ENCODE measurements at regions not wholly inside any gene's neighbourhood (a gene's known extent, or its start where the extent isn't known, plus 50 kb on each side); places are given as distances from the start of the nearest gene placed in this dataset.

DNA sequence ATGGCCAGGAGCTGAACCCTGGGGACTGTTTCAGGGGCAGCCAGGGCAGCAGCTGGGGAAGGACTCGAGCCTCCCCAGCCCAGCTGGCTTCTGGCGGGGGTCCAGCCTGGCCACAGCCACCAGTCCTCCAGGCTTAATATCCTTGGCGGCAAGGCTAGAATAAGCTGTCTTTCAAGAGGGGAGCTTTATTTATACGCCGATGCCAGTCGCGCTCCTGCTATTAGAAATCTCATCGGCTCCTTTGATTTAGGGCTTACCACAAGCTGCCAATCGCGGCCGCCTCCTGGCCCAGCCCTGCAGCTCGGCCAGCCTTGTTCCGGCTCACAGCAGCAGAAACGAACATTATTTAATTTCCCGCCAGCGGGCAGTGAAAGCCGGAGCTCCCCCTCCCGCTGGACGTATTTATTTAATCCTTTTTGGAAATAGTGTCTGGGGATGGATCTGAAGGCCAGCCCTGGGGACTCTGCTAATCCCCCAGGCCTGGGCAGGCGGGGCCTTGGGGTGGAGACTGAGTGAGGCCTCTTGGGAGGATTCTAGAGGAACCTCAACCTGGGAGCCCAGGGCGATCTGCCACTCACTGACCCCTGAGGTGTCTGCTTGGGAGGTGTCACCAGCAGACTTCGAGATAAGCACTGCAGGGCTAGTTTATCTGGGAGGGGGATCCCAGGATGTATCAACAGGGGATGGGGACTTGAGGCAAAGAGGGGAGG is 363.1 kb downstream of the MN1 start:
- DNase-seq (ENCODE audit: low read depth, low spot score), result no peak

DNA sequence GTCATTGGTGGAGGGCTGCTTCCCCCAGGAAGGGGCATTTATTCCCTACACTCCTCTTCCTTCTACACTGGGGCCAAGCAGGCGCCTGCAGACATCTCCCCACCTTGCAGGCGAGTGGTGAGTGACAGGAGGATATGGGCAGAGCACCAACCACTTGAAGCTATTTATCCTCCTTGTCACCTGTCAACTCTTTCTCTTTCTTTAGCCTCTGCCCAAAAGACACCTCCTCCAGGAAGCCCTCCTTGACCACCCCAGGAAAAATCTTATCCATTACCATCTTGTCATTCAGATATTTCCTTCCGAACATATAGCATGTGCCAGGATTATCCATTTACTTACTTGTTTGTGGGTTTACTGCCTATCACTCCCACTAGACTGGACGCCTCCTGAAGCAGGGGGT is 362.4 kb downstream of the MN1 start:
- DNase-seq (ENCODE audit: low read depth, low spot score), result no peak

DNA sequence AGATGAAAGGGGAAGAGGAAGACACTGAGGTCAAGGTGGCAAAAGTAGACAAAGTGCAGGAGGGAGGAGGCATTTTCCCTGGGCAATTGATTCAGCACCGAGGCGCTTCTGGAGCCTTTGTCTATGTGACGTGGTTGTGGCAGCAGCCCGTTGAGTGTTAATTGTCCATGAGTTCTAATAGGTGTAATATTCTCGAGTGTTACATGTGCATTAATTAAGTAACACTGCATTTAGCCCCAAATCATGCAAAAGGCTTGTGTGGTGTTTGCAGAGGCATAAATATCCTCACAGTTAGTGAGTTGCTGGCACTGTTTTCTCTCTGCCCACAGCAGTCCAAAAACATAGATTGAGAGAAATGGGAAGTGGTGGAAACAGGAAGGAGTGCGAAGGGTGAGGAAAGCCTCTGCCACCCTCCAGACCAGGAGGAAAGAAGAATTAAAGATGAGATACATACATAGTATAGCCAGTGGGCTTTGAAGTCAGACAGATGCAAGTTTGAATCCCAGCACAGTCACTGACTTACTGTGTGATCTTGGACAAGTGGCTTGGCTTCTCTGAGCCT is 361.2 kb downstream of the MN1 start:
- no peak for DNase-seq (ENCODE audit: low read depth, low spot score)

DNA sequence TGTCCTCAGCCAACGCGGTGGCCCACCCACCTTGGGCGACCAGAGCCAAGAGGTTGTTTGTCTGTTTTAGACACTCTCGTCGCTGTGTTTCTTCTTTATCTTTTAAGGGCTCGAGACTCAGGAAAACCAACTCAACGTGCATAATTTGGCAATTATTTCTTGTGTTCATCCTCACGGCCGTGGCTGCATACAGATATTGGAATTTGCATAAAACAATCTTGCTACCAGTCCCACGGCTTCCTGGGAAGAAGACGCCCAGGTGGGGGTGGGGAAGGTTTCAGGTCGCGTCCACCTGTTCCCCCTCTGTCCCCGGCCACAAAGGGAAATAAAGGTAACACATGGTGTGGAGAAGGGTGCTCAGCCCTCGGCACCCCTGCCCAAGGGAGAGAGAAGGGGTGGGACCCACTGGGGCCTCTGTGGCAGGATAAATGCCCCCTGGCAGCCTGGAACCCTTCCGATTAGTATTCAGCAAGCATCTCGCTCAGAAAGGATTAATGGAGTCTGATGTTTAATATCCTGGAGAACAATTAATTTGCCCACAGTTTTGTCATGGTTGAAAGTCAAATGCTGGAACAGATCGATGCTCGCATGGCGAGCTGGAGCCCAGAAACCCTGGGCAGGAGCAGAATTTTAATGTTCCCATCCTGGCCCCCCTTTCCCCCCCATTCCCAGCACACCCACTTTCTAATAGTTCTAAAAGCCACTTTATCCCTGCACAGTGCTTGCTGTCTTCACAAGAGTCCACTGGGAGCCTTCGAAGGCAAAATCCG is 359.7 kb downstream of the MN1 start:
- no peak for DNase-seq (ENCODE audit: low read depth, low spot score)

DNA sequence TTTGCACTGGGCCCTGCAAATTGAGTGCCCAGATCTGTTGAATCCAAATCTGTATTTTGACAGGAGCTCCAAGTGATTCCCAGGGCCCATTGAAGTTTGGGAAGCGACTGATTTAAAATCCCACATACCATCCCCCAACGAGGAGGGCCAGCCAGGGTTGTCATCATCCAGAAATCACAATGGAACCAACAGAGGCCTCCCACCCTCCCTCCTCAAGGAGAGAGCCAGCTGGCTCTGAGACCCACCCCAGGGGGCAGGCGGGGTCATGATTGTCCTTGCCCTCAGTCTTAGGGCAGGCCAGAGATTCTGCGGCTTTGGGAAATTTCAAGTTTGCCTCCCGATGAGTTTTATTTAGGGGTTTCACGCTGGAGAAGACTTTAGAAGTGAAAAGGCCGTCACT is 358.2 kb downstream of the MN1 start:
- no peak for DNase-seq (ENCODE audit: low read depth, low spot score)

DNA sequence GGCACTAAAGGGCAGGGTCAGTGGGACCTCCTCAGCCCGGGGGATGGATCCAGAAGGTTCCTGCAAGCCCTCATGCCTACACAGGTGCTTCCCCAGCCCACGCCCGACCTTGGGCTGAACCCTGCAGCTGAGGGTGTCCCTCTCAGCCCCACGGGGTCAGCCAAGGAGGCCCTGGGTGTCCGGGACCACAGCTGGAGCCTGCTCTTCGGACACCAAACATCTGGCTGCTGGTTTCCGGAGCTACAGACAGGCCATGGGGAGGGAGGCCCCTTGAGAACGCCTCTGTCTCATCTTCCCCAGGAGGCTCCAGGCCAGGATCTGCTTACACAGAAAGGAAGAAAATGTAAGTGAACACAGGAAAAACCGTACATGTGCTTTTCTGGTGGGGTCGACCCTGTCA is 355.7 kb downstream of the MN1 start:
- no peak for DNase-seq (ENCODE audit: low read depth, low spot score)

DNA sequence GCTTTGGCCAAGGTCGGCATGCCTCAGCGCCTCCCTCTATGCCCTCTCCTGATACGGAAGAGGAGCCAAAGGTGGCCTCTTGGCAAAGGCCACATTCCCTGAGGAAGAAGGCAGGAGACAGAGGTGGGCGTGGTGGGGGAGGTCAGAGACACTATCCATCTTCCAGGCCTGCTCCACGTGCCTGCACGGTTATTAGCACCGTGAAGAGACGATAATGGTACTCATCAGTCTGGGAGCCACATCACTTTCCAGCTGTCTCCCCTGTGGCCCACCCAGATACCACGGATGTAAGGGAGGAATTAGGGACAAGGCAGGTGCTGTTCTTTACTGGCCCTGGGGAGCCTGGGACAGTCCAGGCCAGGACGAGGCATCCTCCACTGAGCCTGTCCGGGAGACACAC is 354.3 kb downstream of the MN1 start:
- no peak for DNase-seq (ENCODE audit: low read depth, low spot score)

DNA sequence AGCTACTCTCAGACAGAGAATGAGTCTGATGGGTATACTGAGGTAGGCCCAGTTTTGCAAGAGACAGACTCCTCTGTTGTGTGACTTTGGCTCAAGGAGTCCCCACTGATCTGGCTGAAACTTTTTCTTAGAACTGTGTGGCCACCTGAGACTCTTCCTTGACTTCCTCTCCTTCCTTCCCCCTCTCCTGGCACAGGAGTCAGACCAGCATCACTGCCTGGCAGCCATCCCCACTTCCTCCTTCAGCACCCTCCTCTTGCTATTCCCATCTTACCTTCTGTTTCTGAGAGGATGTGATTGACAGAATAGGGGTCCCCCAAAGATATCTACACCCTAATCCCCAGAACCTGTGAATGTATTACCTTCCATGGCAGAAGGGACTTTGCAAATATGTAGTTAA is 351.1 kb downstream of the MN1 start:
- no peak for DNase-seq (ENCODE audit: low read depth, low spot score)

DNA sequence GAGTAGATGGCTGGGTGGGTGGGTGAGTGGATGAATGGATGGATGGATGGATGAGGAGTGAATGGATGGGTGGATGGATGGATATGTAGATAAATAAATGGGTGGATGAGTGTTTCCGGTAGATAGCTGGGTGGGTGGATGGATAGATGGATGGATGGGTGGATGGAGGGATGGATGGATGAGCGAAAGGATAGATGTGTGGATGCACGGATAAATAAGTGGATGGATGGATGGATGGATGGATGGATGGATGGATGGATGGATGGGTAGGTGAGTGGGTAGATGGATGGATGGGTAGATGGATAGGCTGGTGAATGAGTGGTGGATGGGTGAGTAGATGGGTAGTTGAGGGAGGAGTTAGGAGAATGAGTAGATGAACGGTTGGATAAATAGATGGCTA is 349.3 kb downstream of the MN1 start:
- no peak for DNase-seq (ENCODE audit: low read depth, low spot score)

DNA sequence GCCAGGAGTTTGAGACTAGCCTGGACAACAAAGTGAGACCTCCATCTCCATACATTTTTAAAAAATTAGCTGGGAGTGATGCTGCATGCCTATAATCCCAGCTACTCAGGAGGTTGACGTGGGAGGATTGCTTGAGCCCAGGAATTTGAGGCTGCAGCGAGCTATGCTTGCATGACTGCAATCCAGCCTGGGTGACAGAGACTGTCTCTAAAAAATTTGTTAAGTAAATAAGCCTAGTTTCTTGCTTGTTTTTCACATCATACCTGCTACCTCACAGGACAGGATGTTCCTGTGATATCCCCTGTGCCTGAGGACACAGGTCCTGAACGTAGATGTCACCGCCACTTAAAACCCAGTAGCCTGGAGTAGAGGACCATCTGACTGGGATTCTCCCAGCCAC is 348.6 kb downstream of the MN1 start:
- DNase-seq (ENCODE audit: low read depth, low spot score), result no peak

DNA sequence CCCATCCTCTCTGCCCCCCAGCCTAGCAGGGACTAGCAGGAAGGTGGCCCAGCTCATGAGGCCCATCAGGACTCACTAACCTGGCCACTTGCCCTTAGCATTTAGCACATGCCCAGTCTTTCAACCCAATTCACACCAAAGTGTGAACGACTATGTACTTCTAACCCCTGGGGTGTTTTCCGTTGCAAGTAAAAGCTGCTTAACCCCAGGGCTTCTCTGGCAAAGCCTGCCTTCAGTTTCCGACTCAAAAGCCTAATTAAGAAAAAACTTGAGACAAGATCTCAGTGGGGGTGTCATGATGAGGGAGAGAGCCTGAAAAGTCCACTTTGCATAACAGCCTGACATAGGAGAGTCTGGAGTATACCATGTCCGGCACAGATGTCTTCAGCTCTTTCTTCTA is 347.8 kb downstream of the MN1 start:
- no peak for DNase-seq (ENCODE audit: low read depth, low spot score)

DNA sequence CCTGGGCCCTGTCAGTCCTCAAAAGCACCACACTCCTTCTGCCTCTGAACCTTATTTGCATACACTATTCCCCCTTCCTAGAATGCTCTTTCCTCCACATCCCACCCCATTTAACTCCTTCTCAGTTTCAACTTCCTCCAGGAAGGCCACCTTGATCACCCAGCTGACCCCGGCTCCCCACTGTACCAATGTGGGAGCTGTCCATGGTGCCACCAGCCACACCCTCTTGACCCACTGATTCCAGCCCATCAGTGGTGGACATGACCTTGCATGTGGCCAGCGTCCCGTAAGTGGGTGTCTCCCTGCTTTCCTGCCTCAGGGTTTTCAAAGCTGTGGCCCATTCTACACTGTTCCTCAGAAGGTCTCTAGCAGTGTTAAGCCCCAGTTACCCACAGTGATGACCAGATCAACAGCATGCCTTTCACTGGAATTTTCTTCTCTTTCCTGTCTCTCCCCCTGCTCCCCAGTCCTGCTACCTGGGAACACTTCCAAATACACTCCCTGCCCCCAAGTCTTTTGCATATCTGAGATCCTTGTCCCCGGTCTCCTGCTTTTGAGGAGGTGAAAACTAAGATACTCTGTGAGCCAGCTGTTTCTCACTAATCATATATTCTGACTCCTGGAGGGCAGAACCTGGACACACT is 346.6 kb downstream of the MN1 start:
- no peak for DNase-seq (ENCODE audit: low read depth, low spot score)

DNA sequence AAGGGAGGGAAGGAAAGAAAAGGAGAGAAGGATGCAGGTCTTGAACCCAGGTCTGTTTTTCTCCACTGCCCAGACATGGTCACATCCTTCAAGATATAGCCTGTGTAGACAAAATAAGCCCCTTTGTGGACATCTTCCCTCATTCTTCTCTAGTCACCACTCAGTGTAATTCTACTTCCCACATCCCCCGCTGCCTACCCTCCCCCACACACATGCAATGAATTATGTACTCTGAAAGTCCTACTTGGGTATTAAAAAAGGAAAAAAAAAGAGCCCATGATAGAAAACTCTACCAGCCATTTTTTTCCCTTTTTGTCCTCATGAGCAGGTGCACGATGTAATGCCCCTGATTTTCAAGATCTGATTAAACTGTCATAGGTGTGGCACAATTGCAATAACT is 346.0 kb downstream of the MN1 start:
- no peak for DNase-seq (ENCODE audit: low read depth, low spot score)

DNA sequence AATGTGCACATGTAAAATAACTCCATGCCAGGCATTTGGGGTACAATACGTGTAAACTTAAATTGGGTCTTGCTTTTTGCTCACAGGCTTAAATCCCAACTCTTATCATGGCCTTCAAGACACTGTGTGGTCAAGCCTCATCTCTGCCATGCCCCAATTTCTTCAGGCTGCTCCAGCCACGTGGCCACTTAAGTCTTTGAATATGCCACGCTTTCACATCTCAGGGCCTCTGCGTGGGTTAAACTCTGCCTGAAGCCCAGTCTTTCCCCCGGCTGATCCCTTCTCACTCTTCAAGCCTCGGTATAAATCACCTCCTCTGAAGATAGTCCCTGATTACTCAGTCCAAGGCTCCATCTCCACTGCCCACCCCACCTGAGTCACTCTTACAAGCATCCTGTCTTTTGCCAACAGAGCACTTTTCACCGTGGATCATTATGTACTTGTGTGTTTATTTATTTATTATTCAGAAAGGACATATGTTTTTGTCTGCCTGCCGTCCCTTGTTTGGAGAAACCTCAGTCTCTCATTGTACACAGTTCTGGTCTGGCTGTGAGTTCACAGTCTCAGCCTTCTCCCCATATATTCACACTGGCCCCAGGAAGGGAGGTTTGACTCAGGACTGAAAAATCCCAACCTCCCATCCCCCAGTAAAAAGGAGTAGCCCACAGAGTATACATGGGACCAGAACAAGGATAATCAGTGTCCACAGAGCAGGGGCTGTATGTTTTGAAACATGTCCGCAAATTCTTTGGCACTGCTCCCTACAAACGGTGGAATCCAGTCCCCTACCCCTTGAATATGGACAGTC is 344.7 kb downstream of the MN1 start:
- DNase-seq (ENCODE audit: low read depth, low spot score), result no peak

DNA sequence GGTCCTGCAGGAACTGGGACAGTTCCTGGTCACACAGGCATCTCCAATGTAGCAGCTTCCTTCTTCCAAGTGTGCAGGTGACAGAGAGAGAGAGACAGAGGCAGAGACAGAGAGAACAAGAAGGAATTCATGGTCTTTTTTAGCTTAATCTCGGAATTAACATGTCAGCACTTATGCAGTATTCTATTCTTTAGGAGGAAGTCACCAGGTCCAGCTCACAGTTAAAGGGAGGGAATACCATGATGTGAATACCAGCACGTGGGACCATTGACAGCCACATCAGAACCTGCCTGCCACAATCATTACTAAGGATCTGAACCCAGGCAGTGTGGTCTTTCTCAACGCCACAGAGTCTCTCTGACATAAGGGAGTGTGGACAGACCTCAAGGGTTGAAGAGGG is 341.6 kb downstream of the MN1 start:
- DNase-seq (ENCODE audit: low read depth, low spot score), result no peak

DNA sequence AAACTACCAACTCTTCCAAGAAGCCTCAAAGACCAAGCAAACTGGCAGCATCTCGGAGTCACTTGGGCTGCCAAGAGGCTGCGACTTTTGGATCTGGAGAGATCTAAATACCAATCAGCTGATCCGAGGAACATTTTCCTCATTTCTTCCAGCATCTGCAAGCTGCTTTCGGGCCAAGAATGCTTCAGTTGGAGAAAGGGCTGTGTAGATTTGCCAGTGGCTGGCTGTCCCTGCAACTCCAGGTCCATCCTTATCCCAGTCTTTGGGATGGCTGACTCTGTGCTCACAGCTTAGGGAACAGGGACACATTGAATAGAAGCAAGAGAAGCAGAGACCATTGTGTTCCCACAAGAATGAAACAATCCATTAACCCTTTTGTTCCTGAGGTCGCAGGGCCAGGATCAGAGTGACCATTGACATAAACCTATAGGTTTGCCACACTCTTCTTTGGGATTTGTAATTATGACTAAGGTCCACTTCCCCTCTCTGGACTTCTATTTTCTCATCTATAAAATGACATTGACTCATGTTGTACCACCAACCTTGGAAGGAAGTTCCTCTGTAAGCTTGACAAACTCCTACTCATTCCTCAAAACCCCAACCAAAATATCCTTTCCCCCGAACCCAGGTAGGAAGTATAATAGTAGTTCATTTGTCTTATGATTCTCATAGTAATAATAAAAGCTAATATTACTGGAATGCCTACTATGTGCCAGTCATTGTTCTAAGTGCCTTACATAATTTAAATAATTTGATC is 340.8 kb downstream of the MN1 start:
- no peak for DNase-seq (ENCODE audit: low read depth, low spot score)

DNA sequence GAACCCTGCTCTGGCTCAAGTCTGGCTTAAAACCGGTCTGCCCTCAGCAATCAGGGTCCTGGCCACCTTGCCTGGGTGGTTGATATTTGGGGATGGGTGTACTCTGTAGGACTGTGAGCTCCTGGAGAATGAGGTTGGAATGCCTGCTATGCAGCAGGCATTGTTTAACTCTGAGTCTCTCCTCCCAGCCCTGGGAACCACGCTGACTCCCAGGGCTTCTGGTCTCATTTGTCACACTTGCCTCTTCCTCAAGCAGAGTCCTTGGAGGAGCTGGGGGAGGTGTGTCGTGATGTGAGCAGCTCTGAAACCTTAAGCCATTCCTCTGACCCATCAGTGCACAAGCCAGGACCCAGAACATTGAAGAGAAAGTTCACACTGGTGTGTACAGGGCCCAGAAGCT is 340.1 kb downstream of the MN1 start:
- DNase-seq (ENCODE audit: low read depth, low spot score), result peak; percentile 82

DNA sequence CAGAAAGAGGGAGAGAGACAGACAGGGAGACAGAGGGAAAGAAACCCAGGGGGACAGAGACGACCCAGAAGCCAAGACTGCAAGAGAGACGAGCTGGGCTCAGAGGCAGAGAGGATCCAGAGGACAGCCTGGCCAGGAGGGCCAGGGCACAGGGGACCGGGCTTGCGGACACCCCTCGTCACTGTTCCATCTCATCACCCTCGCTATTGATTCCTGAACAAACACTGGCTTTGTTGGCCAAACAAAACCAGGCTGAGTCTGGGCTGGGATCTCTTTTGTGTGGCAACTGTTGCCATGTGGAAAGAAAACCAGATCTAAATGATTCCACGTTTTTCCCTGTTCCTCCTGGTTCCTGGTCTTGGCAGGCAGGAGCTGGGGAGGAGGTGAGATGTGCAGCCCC is 339.4 kb downstream of the MN1 start:
- no peak for DNase-seq (ENCODE audit: low read depth, low spot score)

DNA sequence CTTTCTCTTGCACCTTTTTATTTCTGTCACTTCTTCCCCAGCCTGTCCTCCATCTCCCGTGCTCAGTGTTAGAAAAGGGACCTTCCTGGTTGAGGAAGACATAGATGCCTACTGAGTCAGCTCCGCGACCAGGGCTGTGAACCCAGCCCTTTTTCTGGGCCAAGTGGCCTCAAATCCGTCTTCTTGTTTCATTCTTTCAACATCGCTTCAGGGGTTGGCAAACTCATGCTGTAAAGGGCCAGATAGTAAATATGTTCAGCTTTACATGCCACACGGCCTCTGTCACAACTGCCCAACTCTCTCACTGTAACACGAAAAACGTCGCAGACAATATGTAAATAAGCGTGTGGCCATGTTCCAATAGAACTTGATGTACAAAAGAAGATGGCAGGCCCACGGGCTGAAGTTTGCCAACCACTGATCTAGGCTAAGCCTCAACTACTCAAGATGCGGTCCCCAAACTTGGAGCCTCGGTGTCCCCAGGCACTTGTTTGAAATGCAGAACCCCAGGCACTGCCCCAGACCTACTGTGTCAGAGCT is 338.4 kb downstream of the MN1 start:
- no peak for DNase-seq (ENCODE audit: low read depth, low spot score)

DNA sequence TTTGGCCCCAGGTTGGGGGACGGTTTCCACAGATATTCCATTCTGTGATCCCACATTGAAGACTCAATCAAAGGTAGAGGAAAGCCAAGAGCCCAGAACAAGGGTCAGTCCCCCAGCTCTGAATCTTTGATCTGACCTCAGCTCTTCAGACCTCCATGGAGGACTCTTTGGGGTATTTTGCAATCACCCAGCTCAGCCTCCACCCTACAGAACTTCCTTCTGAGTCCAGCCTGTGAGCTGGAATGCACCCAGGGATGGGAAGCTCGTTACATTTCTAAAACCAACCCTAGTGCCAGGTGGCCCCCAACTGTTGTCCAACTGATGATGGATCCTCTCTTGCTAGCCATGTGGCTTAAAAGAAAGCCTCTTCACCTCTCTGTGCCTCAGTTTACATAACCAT is 335.3 kb downstream of the MN1 start:
- DNase-seq (ENCODE audit: low read depth, low spot score), result no peak

Data from iPS DF 19.7 (cell line).